ENCODE measurements at regions not wholly inside any gene's neighbourhood (a gene's known extent, or its start where the extent isn't known, plus 50 kb on each side); places are given as distances from the start of the nearest gene placed in this dataset.

DNA sequence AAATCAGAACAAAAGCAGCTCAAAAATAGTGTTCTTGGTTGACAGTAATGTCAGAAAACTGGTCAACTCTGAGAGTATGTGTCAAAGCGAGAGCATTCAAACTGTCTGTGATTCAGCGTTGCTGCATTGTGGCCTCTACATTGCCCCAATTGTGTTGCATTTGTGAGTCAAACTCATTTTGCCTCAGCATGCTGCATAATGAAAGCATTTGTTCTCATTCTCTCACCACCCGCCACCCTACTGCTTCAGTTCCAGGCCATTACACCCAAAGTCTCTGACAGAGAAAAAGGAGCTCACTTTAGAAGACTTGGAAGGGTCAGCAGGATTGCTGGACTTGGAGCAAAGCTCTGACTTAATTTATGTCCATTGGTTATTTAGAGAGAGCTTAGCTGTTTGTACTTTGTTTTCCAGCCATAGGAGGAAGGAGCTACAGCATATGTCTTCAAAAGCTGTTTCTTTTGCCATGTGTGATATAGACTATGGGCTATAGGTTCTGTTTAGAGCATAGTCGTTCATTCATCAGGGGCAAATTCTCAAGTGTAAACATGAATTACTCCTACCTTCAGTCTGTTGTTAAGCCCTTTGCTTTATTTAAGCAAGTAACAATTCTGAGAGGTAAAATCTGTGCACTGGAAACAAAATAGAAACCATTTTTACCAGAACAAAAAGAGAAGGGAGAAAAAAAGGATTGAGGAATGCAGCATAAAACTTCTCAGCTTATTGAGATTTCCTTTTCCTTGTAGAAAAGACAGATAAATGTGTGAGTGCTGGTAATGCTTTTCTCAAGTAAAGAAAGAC is 153.4 kb upstream of the ANK2 start:
- peak; percentile 51 for DNase-seq

DNA sequence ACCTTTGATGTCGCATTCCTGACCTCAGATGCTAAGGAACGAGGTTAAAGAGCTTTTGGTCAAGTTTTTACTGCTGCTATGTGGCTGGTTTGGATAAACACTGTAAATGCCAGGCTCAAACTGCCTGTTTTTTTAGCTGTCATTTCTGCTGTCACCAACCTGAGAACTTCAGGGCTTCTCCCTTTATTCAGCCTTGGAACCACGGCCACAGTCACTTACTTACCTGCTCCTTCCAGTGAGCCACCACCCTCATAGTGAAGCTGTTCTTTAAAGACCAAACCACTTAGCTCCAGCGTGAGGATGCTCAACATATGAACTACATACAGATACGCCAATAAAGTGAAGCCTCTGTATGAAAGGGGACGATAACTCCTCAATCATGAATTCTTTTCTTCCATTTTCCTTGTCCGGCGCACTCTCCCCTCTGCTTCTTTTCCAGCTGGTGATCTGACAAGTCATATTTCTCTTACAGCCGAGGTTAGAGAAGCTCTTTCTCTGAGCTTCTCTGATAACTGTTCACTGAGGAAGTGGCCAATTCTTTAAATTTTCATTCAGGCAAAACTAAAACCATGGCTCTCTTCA is 152.8 kb upstream of the ANK2 start:
- peak; percentile 27 for DNase-seq

- DNase-seq, result no peak
Measured at GRCh38 chr4:112897543-112897942, 151.9 kb upstream of the ANK2 start.

GRCh38 chr4:112898357-112899141 is 150.9 kb upstream of the ANK2 start:
- DNase-seq, result no peak

DNA sequence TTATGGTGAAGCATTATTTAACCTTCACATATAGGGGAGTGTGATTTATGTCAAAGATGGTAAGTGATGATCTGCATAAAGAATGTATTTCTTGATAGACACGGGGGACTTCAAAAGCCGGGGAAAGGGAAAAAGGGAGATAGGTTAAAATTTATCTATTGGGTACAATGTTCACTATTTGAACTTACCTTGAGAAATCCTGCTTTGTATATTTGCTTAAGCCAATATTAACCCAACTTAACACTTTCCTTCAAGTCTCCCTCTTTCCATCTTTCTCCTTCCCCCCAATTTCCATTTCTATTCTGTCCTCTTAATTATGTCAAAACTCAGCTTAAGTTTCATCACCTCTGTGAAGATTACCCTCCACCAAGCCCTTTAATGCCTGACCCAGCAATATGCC is 149.0 kb upstream of the ANK2 start:
- no peak for DNase-seq

DNA sequence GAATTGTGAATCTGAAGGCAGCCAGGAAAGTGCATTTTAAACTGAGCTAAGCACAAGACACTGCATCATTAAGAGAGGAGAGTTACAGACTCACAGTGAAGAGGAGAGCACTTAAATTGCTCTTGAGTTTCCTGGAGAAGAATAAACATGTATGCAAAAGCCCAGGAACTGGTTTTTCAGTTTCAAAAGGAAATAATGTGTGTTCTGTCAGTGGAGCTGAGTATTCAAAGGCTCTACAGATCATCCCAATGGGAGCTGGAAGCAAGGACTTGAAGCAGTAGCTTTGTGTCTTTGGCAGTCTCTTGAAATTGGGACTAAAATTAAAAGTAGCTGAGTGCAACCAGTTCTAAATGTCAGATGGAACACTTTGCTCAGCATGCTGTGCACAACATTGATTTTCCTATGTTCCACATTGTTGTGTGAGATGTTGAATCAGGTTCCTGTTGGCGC is 147.5 kb upstream of the ANK2 start:
- no peak for DNase-seq

- DNase-seq, result no peak
Measured at GRCh38 chr4:112905728-112906127, 143.7 kb upstream of the ANK2 start.

DNA sequence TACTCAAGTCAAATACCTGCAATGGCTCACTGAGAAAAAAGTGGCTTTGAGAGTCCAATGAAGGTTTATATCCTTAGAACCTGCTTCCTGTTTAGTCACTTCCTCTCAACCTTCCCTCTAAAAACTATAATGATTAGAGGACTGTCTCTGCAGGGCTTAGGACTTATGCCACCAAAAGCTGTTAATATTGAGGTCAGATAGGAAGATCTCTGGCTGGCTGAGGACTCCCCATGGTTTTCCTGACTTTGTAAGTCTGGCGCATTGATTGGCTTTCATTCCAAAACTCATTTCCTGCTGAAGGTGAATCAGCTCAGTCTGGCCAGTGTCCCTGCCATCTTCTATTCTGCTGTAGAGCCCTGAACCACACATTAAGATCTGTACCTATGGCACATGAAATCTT is 140.9 kb upstream of the ANK2 start:
- DNase-seq, result no peak

DNA sequence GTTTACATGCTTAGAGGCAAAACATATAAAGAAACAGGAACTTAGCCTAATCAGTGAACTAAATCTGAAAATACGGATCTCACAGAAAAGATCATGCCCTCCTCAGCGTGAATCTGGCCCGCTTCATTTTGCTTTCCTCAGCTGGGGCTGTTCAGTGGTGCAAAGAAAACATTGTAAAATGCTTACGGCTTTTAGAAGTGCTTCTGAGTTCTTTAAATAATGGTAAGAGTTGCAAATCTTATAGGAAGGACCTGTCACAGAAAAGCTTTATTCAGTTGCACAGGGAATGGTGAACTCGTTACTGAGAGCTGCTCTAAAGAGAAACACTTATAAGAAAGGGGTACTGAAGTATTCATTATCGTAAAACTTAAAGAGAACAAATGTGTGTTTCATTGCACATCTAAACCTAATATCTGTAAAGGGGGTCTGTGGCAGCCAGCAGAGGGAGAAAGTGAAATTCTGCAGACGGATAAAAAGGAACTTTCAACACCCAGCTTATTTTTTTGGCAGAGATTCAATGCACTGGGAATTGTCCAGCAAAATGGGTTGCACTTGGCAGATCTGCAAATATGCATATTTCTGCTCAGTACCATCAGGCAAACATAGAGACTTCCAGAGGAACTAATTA is 139.2 kb upstream of the ANK2 start:
- DNase-seq, result peak; percentile 17

- no peak for DNase-seq
Measured at GRCh38 chr4:112916868-112917267, 132.6 kb upstream of the ANK2 start.

- DNase-seq, result no peak
Measured at GRCh38 chr4:112923516-112923915, 125.9 kb upstream of the ANK2 start.

- DNase-seq, result no peak
Measured at GRCh38 chr4:112926819-112927218, 122.6 kb upstream of the ANK2 start.

DNA sequence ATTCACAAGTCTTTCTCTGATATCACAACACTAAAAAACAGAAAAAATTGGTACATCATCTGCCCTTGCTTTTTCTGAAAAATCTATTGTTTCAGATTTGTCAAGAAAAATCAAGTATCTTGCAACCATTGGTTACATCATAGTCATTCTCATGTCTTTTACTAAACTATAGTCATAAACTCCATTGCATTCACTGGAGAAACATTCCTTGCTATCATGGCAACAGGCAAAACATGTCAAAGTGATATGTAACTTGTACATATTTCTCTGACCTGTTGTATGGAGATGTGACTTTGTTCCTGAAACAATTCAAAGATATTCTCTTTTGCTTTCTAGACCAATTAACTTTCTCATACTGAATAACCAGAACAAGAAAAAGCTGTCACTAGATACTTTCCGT is 121.9 kb upstream of the ANK2 start:
- peak; percentile 13 for DNase-seq

GRCh38 chr4:112931001-112931400 is 118.5 kb upstream of the ANK2 start:
- DNase-seq, result no peak

GRCh38 chr4:112933790-112934189 is 115.7 kb upstream of the ANK2 start:
- no peak for DNase-seq

- DNase-seq, result peak; percentile 57
Measured at GRCh38 chr4:112938461-112939058, 110.9 kb upstream of the ANK2 start.

- DNase-seq, result no peak
Measured at GRCh38 chr4:112939901-112940300, 109.6 kb upstream of the ANK2 start.

DNA sequence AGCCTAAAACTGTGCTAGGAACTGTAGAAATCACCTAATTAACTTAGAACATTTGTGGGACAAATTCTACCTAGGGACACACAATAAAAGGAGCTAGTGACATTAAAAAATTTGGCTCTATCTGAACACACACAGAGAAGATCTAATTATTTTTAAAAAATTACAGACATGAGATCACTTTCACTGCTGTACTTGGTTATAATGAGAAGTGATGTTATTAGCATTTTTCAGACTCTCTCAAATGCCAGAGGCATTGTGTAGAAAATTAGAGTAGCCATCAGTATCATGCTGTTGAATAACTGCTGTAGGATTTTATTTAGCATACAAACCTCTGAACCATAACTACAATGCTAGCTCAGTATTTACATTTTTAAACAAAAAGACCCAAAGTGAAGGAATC is 109.1 kb upstream of the ANK2 start:
- DNase-seq, result no peak

DNA sequence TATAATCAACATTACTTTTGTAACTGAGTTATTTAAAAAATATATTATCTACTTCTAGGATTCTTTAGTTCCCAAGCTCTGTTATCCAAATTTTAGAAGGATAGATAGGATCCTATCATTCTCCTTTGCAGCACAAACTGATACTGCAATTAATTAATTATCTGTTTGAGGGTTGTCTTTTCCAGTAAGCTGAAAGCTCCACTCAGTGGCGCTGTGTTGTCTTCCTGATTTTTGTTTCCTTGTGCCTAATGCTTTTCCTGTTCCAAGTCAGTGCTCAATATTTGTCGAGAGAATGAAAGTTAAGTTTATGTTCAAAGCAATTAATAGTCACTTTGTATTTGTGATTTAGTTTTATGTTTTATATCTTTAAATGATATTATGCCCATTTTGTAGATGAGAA is 107.4 kb upstream of the ANK2 start:
- no peak for DNase-seq

GRCh38 chr4:112942997-112943396 is 106.5 kb upstream of the ANK2 start:
- no peak for DNase-seq

GRCh38 chr4:112944006-112944405 is 105.4 kb upstream of the ANK2 start:
- DNase-seq, result no peak

GRCh38 chr4:112946127-112946526 is 103.3 kb upstream of the ANK2 start:
- DNase-seq, result no peak

Data from left kidney (tissue), 1 donor.